Cardiac fibroblast (primary cell): ENCODE measurements at regions not wholly inside any gene's neighbourhood (a gene's known extent, or its start where the extent isn't known, plus 50 kb on each side); places are given as distances from the start of the nearest gene placed in this dataset.

Source experiments
- DNase-seq, 2 donors: peaks; one replicate each; pipeline versions ENCODE4 v3.0.0 to v3.0.0-alpha.2; 2010; ENCODE audit warnings: low read depth in 2 of 2
- H3K4me3 ChIP-seq, 2 donors: replicated peaks in 1 of 2; 1 replicate in 1 of 2; 2 replicates in 1 of 2; pipeline ENCODE4 v1.5.1; 2011; ENCODE audit warnings: low read depth in 2 of 2, low read length in 2 of 2, mild to moderate bottlenecking in 2 of 2, moderate library complexity in 1 of 2
- TF ChIP-seq, protein P1 (sequence below): IDR thresholded peaks from one replicate; pipeline ENCODE4 v1.5.1; 2011; ENCODE audit warnings: low read depth, mild to moderate bottlenecking, low read length, inconsistent platforms

DNA sequence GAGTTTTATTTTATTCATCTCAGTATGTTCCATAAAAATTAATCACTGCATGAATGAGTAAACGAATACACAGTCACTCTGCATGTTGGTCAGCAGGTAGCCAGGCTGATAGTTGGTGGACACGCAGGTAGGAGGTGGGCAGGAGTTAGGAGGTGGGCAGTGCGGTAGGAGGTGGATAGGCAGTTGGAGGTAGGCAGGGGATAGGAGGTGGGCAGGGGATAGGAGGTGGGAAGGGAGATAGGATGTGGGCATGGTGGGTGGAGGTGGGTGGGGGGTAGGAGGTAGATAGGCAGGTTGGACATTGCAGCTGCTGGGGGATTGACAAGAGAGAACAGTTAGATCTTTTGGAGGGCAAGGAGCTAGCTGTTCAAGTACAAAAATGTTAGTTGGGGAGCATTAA is 322.7 kb downstream of the PTPRU start:
- TF ChIP-seq, protein P1, sequence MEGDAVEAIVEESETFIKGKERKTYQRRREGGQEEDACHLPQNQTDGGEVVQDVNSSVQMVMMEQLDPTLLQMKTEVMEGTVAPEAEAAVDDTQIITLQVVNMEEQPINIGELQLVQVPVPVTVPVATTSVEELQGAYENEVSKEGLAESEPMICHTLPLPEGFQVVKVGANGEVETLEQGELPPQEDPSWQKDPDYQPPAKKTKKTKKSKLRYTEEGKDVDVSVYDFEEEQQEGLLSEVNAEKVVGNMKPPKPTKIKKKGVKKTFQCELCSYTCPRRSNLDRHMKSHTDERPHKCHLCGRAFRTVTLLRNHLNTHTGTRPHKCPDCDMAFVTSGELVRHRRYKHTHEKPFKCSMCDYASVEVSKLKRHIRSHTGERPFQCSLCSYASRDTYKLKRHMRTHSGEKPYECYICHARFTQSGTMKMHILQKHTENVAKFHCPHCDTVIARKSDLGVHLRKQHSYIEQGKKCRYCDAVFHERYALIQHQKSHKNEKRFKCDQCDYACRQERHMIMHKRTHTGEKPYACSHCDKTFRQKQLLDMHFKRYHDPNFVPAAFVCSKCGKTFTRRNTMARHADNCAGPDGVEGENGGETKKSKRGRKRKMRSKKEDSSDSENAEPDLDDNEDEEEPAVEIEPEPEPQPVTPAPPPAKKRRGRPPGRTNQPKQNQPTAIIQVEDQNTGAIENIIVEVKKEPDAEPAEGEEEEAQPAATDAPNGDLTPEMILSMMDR: no peak
- DNase-seq: no peak

DNA sequence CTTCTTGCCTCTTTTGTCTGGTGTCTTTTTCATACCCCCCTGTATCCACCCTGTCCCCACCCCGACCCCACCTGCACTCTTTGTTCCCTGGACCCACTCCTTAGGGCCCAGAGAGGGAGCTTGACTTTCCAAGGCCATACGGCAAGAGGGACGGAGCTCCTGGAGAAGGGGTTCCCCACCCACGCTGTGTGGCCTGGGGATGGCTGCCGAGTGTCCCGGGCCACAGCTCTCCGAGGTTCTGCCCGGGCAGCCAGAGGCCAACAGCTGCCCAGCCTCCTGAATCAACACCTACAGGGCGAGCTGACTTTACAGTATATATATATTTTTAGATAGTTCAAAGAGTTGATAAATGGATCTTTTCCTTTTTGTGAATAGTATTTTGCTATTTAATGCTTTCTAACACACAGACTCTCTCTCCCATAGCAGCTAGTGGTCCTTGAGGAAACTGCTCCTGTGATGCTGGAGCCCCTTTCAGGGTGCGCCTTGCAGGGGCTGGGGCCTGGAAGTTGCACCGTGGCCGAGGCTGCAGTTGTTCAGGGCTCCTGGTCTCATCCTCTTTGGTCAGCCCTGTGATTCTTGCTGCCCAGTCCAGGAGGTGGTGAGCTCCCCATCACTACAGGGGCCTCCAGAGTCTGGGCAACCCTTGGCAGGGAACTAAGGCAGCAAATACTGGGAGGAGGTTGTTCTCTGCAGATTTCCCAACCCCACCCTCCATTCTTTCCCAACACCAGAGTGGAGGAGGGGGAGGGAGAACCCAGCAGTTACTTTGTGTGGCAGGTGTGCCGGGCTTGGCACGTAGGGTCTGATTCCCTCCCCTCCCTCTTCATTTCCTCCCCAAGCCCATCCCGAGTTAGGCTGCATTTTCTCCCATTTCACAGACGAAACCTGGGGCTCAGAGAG is 321.6 kb downstream of the PTPRU start:
- no peak overlapping the region for H3K4me3 ChIP-seq
- no peak for DNase-seq
- TF ChIP-seq, protein P1: no peak

More for the DNA sequence above, 322.7 kb downstream of the PTPRU start:
- no peak overlapping the region for H3K4me3 ChIP-seq

DNA sequence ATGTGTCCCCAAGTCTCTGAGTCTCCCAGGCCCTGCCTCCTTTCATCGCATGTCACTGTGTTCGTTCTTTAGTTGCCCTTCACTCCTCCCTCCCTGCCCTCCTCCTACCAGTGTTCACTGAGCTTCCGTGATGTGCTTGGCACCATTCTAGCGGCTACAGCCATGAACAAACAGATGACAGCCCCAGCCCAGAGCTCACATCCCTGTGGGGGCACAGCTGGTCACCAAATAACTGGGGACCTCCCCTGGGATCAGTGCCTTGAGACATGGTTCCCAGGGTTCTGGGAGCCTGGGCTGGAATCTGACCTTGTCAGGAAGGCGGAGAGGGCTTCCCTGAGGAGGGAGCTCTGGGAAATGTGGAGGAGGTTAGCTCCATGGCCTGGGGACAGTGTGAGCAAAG is 320.7 kb downstream of the PTPRU start:
- no peak overlapping the region for H3K4me3 ChIP-seq
- TF ChIP-seq, protein P1: no peak
- no peak for DNase-seq

DNA sequence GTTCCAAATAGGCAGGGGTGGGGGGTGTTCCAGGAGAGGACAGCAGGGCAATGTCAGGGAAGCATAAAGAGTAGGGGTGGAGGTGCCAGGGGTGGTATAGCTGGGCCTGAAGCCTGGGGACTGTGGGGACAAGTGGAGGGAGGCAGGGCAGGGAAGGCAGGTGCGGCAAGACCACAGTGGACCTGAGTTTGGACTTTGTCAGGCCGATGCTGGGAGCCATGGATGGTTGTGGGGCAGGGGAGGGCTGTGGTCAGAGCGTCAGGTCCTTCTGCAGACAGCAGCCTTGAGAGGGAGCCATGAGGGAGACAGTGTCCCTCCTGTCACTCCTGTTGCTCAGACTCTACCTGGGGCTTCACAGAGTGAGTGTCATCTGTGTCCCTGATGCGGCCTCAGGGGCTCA is 320.3 kb downstream of the PTPRU start:
- DNase-seq: no peak
- TF ChIP-seq, protein P1: no peak

DNA sequence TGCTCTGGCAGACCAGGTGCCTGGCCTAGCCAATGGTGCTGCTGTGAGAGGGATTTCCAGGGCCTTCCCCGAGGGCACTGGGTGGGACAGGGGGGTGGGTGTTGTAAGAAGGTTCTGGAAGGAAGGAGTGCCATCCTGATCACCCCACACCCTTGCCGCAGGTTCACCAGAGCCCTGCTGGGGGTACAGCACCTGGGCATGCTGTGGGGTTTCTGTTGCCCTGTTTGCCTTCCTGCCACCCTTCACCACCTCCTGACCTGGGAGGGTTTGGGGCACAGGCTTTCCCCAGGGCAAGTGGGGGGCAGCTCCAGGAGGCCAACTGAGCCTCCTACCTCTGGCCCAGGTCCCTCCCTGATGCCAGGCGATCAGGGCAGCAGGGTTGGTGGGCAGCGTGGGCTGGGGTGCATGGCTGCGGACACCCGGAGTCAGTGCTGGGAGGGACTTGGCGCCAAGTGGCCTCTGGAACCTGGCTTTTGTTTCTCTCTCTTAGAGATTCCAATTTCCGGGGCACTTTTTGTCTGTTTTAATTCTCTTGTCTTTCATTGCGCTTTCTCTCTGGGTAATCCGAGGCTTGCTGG is 318.8 kb downstream of the PTPRU start:
- TF ChIP-seq, protein P1: no peak
- no peak overlapping the region for H3K4me3 ChIP-seq
- no peak for DNase-seq

More for the DNA sequence above, 320.3 kb downstream of the PTPRU start:
- H3K4me3 ChIP-seq: no peak overlapping the region

DNA sequence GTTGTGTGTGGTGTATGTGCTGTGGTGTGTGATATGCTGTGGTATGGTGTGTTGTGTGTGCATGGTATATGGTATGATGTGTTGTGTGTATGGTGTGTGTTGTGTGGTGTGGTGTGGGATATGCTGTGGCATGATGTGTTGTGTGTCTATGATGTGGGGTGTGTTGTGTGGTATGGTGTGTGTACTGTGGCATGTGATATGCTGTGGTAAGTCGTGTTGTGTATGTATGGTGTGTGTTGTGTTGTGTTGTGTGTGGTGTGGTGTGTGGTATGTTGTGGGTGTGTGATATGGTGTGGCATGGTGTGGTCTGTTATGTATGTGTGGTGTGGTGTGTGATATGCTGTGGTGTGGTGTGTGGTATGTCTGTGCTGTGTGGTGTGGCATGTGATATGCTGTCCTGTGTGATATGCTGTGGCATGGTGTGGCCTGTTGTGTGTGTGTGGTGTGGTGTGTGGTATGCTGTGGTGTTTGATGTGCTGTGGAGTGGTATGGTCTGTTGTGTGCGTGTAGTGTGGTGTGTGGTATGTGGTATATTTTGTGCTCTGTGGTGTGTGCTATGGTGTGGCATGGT is 318.0 kb downstream of the PTPRU start:
- TF ChIP-seq, protein P1: no peak

More for the DNA sequence above, 318.0 kb downstream of the PTPRU start:
- DNase-seq: no peak
- H3K4me3 ChIP-seq: no peak overlapping the region
